ENCODE measurements at regions not wholly inside any gene's neighbourhood (a gene's known extent, or its start where the extent isn't known, plus 50 kb on each side); places are given as distances from the start of the nearest gene placed in this dataset.

DNA sequence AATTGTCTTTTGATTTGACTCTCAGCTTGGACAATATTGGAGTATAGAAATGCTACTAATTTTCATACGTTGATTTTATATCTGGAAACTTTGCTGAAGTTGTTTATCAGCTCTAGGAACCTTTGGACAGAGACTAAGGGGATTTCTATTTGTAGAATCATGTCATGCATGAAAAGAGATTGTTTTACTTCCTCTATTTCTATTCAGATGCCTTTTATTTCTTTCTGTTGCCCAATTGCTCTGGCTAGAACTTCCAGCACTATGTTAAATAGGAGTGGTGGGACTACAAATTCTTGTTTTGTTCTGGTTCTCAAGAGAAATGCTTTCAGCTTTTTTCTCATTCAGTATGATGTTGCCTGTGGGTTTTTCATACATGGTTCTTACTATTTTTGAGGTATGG, 112.8 kb upstream of the CDH12 start:
- Histone ChIP-seq H3K27ac (no peak overlapping the region), H3K27me3 (no peaks in the 10 kb centered on the region), H3K9me3 (no peaks in the 10 kb centered on the region), H3K4me3 (replicated peaks in 1 of 3) (no peak overlapping the region), H3K36me3 (no peaks in the 10 kb centered on the region), H3K4me1 (no peaks in the 10 kb centered on the region)
- TF ChIP-seq, protein P1, sequence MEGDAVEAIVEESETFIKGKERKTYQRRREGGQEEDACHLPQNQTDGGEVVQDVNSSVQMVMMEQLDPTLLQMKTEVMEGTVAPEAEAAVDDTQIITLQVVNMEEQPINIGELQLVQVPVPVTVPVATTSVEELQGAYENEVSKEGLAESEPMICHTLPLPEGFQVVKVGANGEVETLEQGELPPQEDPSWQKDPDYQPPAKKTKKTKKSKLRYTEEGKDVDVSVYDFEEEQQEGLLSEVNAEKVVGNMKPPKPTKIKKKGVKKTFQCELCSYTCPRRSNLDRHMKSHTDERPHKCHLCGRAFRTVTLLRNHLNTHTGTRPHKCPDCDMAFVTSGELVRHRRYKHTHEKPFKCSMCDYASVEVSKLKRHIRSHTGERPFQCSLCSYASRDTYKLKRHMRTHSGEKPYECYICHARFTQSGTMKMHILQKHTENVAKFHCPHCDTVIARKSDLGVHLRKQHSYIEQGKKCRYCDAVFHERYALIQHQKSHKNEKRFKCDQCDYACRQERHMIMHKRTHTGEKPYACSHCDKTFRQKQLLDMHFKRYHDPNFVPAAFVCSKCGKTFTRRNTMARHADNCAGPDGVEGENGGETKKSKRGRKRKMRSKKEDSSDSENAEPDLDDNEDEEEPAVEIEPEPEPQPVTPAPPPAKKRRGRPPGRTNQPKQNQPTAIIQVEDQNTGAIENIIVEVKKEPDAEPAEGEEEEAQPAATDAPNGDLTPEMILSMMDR (IDR thresholded peaks at IDR 0.05) = no peak
- TF ChIP-seq POLR2A (IDR thresholded peaks at IDR 0.05) = no peak
- intact Hi-C loops (cut with DNase I) = no loop called here
- 64 to 85% methylated on average over 1 of the region's 1 CpG for WGBS, 2 donors
- DNase-seq = no peak

DNA sequence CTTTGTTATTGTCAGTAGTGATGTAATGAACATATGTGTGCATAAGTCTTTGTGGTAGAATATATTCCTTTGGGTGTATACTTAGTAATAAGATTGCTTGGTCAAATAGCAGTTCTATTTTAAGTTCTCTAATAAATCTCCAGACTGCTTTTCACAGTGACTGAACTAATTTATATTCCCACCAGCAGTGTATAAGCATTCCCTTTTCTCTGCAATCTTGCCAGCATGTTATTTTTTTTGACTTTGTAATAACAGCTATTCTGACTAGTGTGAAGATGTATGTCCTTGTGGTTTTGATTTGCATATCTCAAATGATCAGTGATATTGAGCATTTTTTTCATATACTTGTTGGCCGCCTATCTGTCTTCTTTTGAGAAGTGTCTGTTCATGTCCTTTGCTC, 111.5 kb upstream of the CDH12 start:
- H3K9me3 ChIP-seq = no peaks in the 10 kb centered on the region
- intact Hi-C loops (cut with DNase I) = no loop called here
- no peaks in the 10 kb centered on the region for H3K4me1 ChIP-seq
- no peak overlapping the region for H3K4me3 ChIP-seq (replicated peaks in 1 of 3)
- TF ChIP-seq, protein P1 (IDR thresholded peaks at IDR 0.05) = no peak
- no peak for TF ChIP-seq POLR2A (IDR thresholded peaks at IDR 0.05)
- H3K27me3 ChIP-seq = no peaks in the 10 kb centered on the region
- no peak overlapping the region for H3K27ac ChIP-seq
- WGBS, 2 donors = 91% methylated on average over 1 of the region's 1 CpG
- no peaks in the 10 kb centered on the region for H3K36me3 ChIP-seq
- DNase-seq = no peak

DNA sequence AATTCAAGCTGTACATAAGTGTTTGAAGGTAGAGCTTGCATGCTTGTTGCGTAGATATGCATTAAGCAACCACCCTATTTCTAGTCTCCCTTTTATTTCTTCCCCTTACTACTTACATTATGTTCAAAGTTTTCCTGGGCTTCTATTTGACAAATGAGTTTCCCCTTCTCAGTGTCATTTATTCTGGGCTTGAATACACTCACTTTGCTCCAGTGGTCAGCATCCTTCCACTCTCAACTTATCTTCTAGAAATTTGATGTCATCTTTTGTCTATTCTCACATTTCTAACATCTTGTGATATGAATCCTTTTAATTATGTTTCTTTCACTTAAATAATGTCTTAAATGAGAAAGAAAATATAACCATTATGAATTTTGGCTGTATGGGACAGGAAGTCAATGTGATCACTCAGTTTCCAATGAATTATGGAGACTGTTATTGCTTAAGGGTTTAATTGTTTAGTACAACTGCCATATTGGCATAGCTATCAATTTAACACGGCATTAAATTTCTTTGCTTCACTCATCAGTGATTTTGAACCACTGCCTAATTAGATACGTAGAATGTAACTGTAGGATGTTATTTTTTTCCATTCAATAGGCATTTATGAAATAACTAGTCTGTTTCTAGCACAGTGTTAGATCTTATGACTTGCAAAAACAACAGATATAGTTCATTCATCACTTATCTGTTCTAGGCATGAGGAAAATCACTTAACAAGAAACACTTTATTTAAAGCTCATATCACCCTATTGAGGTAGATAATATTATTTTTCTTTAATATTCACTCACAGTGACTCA, 105.5 kb upstream of the CDH12 start:
- TF ChIP-seq, protein P1 (IDR thresholded peaks at IDR 0.05) = no peak
- TF ChIP-seq POLR2A (IDR thresholded peaks at IDR 0.05) = no peak
- no peak overlapping the region for H3K27ac ChIP-seq
- H3K27me3 ChIP-seq = no peaks in the 10 kb centered on the region
- intact Hi-C loops (cut with DNase I) = no loop called here
- no peak overlapping the region for H3K4me3 ChIP-seq (replicated peaks in 1 of 3)
- no peaks in the 10 kb centered on the region for H3K4me1 ChIP-seq
- 85 to 86% methylated on average over 3 of the region's 3 CpGs for WGBS, 2 donors
- H3K36me3 ChIP-seq = no peaks in the 10 kb centered on the region
- DNase-seq = no peak
- H3K9me3 ChIP-seq = no peaks in the 10 kb centered on the region

DNA sequence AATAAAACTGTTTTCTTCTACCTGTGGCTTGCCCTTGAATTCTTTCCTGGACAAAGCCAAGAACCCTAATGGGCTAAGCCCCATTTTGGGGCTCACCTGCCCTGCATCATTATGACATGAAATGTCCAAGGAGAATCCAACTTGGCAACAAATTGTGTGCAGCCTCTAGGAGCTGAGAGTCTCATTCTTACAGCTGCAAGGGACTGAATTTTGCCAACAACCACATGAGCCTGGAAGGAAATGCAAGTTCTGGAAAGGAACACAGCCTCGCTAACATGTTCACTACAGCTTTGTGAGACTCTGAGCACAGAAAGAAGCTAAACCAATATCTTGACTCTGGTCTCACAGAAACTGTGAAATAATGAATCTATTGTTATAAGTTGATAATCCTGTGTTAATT, 94.8 kb upstream of the CDH12 start:
- Histone ChIP-seq H3K9me3 (no peaks in the 10 kb centered on the region), H3K36me3 (no peaks in the 10 kb centered on the region), H3K4me3 (replicated peaks in 1 of 3) (no peak overlapping the region), H3K27ac (no peak overlapping the region), H3K27me3 (no peaks in the 10 kb centered on the region), H3K4me1 (no peaks in the 10 kb centered on the region)
- WGBS, 2 donors = 70 to 71% methylated on average over 1 of the region's 1 CpG
- DNase-seq = no peak
- intact Hi-C loops (cut with DNase I) = no loop called here
- no peak for TF ChIP-seq POLR2A (IDR thresholded peaks at IDR 0.05)
- TF ChIP-seq, protein P1 (IDR thresholded peaks at IDR 0.05) = no peak

DNA sequence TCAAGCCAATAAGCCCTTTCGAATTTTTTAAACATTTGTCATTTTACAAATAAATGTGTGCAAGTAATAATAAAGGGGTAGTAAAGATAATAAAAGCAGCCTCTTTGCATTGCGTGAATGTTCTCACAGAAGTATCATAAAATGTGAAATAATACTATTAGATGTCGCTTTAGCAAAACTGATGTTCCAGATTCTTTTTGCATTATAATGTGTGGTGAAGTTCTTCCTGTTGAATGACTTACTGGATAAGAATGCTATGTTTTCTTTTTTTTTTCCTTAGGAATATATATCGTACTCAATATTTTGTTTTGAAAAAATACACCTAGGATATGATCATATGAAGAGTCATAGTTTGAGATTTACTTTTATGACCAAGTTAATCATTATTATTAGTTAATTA, 85.2 kb upstream of the CDH12 start:
- no peak for DNase-seq
- no peak overlapping the region for H3K4me3 ChIP-seq (replicated peaks in 1 of 3)
- WGBS, 2 donors = 89 to 90% methylated on average over 4 of the region's 4 CpGs
- no peak overlapping the region for H3K27ac ChIP-seq
- H3K9me3 ChIP-seq = no peaks in the 10 kb centered on the region
- H3K27me3 ChIP-seq = no peaks in the 10 kb centered on the region
- TF ChIP-seq, protein P1 (IDR thresholded peaks at IDR 0.05) = no peak
- TF ChIP-seq POLR2A (IDR thresholded peaks at IDR 0.05) = no peak
- intact Hi-C loops (cut with DNase I) = no loop called here
- no peaks in the 10 kb centered on the region for H3K4me1 ChIP-seq
- no peaks in the 10 kb centered on the region for H3K36me3 ChIP-seq

Data from thyroid gland (tissue), 4 donors.